Fibroblast of lung (primary cell): ENCODE measurements at regions not wholly inside any gene's neighbourhood (a gene's known extent, or its start where the extent isn't known, plus 50 kb on each side); places are given as distances from the start of the nearest gene placed in this dataset.

Experiments
- EZH2 ChIP-seq: IDR thresholded peaks from 2 replicates; pipeline ENCODE4 v1.5.1; 2012; ENCODE audit warnings: low read length, control low read depth, mild to moderate bottlenecking; ENCODE audit errors: missing control alignments
- TF ChIP-seq, protein P1 (sequence below), 2 donors: IDR thresholded peaks in 1 of 2; conservative IDR thresholded peaks in 1 of 2; 1 replicate in 1 of 2; 2 replicates in 1 of 2; pipeline ENCODE4 v1.5.1; 2011 to 2012; ENCODE audit warnings: low read length in 2 of 2, control low read depth in 1 of 2, inconsistent platforms in 1 of 2, low read depth in 1 of 2, mild to moderate bottlenecking in 1 of 2

- TF ChIP-seq, protein P1, sequence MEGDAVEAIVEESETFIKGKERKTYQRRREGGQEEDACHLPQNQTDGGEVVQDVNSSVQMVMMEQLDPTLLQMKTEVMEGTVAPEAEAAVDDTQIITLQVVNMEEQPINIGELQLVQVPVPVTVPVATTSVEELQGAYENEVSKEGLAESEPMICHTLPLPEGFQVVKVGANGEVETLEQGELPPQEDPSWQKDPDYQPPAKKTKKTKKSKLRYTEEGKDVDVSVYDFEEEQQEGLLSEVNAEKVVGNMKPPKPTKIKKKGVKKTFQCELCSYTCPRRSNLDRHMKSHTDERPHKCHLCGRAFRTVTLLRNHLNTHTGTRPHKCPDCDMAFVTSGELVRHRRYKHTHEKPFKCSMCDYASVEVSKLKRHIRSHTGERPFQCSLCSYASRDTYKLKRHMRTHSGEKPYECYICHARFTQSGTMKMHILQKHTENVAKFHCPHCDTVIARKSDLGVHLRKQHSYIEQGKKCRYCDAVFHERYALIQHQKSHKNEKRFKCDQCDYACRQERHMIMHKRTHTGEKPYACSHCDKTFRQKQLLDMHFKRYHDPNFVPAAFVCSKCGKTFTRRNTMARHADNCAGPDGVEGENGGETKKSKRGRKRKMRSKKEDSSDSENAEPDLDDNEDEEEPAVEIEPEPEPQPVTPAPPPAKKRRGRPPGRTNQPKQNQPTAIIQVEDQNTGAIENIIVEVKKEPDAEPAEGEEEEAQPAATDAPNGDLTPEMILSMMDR (conservative IDR thresholded peaks at IDR 0.05 in 1 of 2, IDR thresholded peaks at IDR 0.05 in 1 of 2; ENCODE audit: low read depth in 1 of 2, low read length in 2 of 2): no peak
- no peak for TF ChIP-seq EZH2
These were observed 569.8 kb upstream of the RIOK2 start for GRCh38 chr5:97752871-97753270.
